Gastrocnemius medialis (tissue), 4 donors: ENCODE measurements at regions not wholly inside any gene's neighbourhood (a gene's known extent, or its start where the extent isn't known, plus 50 kb on each side); places are given as distances from the start of the nearest gene placed in this dataset.

Experiments
- CTCF ChIP-seq, 5 experiments: fragments of 450-650 bp in 3 of 5; fragments of 200-600 bp in 2 of 5; sonication (generic) in 2 of 5; IDR thresholded peaks in 4 of 5; conservative IDR thresholded peaks in 1 of 5; 1 replicate in 4 of 5; 2 replicates in 1 of 5; pipeline ENCODE4 v1.5.1; 2016 to 2019; ENCODE audit warnings: antibody characterized with exemption in 5 of 5, mild to moderate bottlenecking in 3 of 5, moderate library complexity in 3 of 5
- POLR2A ChIP-seq, 2 donors: fragments of 450-650 bp; IDR thresholded peaks; one replicate each; pipeline ENCODE4 v1.6.1; 2017; ENCODE audit warnings: antibody characterized with exemption in 2 of 2, mild to moderate bottlenecking in 2 of 2, moderate library complexity in 2 of 2

GRCh38 chr12:24574538-24574937 lies 374.4 kb downstream of the BCAT1 start:
- TF ChIP-seq POLR2A (IDR thresholded peaks at IDR 0.05) (no peak), CTCF (IDR thresholded peaks at IDR 0.05 in 4 of 5, conservative IDR thresholded peaks at IDR 0.05 in 1 of 5) (no peak)
